ENCODE measurements at regions not wholly inside any gene's neighbourhood (a gene's known extent, or its start where the extent isn't known, plus 50 kb on each side); places are given as distances from the start of the nearest gene placed in this dataset.

DNA sequence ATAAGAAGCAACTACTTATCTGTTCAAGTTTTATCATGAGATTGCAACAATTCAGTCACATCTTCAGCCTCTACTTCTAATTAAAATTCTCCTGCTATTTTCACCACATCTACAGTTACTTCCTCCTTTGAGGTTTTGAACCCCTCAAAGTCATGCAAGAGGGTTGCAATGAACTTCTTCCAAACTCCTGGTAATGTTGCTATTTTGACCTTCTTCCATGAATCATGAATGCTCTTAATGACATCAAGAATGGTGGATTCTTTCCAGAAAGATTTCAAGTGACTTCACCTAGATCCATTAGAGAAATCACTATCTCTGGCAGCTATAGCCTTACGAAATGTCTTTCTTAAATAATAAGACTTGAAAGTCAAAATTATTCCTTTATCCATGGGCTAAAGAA is 1052.8 kb upstream of the NRXN1 start:
- intact Hi-C loops (cut with micrococcal nuclease): no loop called here
- TF ChIP-seq, protein P1, sequence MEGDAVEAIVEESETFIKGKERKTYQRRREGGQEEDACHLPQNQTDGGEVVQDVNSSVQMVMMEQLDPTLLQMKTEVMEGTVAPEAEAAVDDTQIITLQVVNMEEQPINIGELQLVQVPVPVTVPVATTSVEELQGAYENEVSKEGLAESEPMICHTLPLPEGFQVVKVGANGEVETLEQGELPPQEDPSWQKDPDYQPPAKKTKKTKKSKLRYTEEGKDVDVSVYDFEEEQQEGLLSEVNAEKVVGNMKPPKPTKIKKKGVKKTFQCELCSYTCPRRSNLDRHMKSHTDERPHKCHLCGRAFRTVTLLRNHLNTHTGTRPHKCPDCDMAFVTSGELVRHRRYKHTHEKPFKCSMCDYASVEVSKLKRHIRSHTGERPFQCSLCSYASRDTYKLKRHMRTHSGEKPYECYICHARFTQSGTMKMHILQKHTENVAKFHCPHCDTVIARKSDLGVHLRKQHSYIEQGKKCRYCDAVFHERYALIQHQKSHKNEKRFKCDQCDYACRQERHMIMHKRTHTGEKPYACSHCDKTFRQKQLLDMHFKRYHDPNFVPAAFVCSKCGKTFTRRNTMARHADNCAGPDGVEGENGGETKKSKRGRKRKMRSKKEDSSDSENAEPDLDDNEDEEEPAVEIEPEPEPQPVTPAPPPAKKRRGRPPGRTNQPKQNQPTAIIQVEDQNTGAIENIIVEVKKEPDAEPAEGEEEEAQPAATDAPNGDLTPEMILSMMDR (IDR thresholded peaks at IDR 0.05; ENCODE audit: unreplicated experiment): no peak
- BruUV-seq (replicated peaks): no TSS peak
- no peak overlapping the region for H3K4me3 Mint-ChIP-seq (ENCODE audit: unreplicated experiment)
- CTCF ChIA-PET: no interaction called here
- no peaks in the 10 kb centered on the region for H3K4me1 Mint-ChIP-seq (ENCODE audit: insufficient read depth, unreplicated experiment)
- no peak overlapping the region for H3K27ac Mint-ChIP-seq (ENCODE audit: low read depth, unreplicated experiment)
- no peak for DNase-seq (ENCODE audit: unreplicated experiment)
- H3K9me3 Mint-ChIP-seq (ENCODE audit: unreplicated experiment): no peaks in the 10 kb centered on the region
- POLR2A ChIA-PET: no interaction called here
- peaks cover 6% of the 10 kb centered on the region for H3K36me3 Mint-ChIP-seq (ENCODE audit: insufficient read depth, unreplicated experiment)
- no peaks in the 10 kb centered on the region for H3K27me3 Mint-ChIP-seq (ENCODE audit: insufficient read depth, unreplicated experiment)

DNA sequence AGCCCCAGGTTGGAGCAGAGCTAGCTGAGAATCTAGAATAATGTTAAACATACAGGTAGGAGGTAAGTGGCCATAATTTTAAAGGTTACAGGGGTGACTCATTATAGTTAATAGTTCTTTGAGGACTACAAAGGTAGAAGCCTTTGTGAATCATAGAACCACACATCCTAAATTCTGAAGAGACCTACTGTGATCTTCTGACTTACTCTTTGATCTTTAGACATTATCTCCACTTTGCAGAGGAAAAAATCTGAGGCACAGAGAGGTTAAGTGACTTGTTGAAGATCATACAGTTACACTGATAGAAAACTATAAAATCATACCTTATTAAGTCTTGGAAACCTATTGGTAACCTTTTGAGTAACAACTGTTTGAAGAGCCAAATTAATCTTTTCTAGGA is 1051.3 kb upstream of the NRXN1 start:
- CTCF ChIA-PET: interaction anchor here (0.6 kb wide), 1 partner anchor 1211 kb away, joined by 3 read pairs; no protein-coding TSS in a partner anchor
- BruUV-seq (replicated peaks): no TSS peak
- Mint-ChIP-seq H3K27ac (ENCODE audit: low read depth, unreplicated experiment) (no peak overlapping the region), H3K36me3 (ENCODE audit: insufficient read depth, unreplicated experiment) (peaks cover 6% of the 10 kb centered on the region), H3K27me3 (ENCODE audit: insufficient read depth, unreplicated experiment) (no peaks in the 10 kb centered on the region), H3K9me3 (ENCODE audit: unreplicated experiment) (no peaks in the 10 kb centered on the region), H3K4me1 (ENCODE audit: insufficient read depth, unreplicated experiment) (no peaks in the 10 kb centered on the region), H3K4me3 (ENCODE audit: unreplicated experiment) (no peak overlapping the region)
- intact Hi-C loops (cut with micrococcal nuclease): no loop called here
- no peak for DNase-seq (ENCODE audit: unreplicated experiment)
- POLR2A ChIA-PET: no interaction called here
- TF ChIP-seq, protein P1 (IDR thresholded peaks at IDR 0.05; ENCODE audit: unreplicated experiment): no peak

DNA sequence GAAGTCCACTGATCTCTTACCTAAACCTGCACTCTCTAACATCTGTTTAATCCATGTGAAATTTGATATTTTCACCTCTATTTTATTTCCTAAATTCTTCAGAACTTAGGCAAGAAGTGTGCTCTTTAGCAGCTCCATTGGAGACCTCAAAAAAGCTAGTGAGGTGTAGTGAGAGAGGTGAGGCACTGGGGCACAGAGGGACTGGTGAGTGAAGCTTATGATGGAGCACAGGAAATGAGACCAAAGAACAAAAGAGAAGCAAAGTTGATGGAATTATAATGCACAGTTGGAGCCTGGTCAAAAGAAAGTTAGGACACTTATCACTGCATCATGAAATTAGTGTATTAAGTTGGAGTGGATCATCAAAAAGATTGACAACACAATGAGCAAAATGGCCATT is 1050.7 kb upstream of the NRXN1 start:
- ChIA-PET POLR2A (no interaction called here), CTCF (no interaction called here)
- H3K4me3 Mint-ChIP-seq (ENCODE audit: unreplicated experiment): no peak overlapping the region
- no peaks in the 10 kb centered on the region for H3K4me1 Mint-ChIP-seq (ENCODE audit: insufficient read depth, unreplicated experiment)
- H3K36me3 Mint-ChIP-seq (ENCODE audit: insufficient read depth, unreplicated experiment): peaks cover 6% of the 10 kb centered on the region
- DNase-seq (ENCODE audit: unreplicated experiment): no peak
- no peak overlapping the region for H3K27ac Mint-ChIP-seq (ENCODE audit: low read depth, unreplicated experiment)
- intact Hi-C loops (cut with micrococcal nuclease): no loop called here
- TF ChIP-seq, protein P1 (IDR thresholded peaks at IDR 0.05; ENCODE audit: unreplicated experiment): no peak
- BruUV-seq (replicated peaks): no TSS peak
- no peaks in the 10 kb centered on the region for H3K9me3 Mint-ChIP-seq (ENCODE audit: unreplicated experiment)
- H3K27me3 Mint-ChIP-seq (ENCODE audit: insufficient read depth, unreplicated experiment): no peaks in the 10 kb centered on the region

DNA sequence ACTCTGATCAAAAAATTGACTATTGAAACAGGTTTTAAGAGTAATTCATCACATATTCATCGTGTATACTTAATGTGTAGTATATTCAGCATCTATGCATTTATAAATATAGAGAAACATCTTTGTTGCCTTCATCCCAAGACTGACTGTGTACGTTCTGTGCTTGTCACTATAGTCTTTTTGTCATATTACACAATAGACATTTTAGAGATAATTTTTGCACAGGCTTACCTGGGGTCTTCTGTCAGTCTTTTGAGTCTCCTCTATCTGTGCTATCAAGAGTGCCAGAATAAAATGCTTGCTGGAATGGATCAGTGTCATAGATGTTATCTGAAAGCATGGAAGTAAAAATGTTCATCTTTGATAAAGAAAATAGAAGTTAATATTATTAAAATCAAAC is 1047.7 kb upstream of the NRXN1 start:
- Mint-ChIP-seq H3K4me1 (ENCODE audit: insufficient read depth, unreplicated experiment) (no peaks in the 10 kb centered on the region), H3K27me3 (ENCODE audit: insufficient read depth, unreplicated experiment) (no peaks in the 10 kb centered on the region), H3K9me3 (ENCODE audit: unreplicated experiment) (no peaks in the 10 kb centered on the region), H3K27ac (ENCODE audit: low read depth, unreplicated experiment) (no peak overlapping the region), H3K36me3 (ENCODE audit: insufficient read depth, unreplicated experiment) (peaks cover 6% of the 10 kb centered on the region), H3K4me3 (ENCODE audit: unreplicated experiment) (no peak overlapping the region)
- CTCF ChIA-PET: no interaction called here
- DNase-seq (ENCODE audit: unreplicated experiment): no peak
- intact Hi-C loops (cut with micrococcal nuclease): no loop called here
- no TSS peak for BruUV-seq (replicated peaks)
- TF ChIP-seq, protein P1 (IDR thresholded peaks at IDR 0.05; ENCODE audit: unreplicated experiment): no peak
- POLR2A ChIA-PET: no interaction called here
